Parathyroid adenoma (tissue), 2 donors: ENCODE measurements at regions not wholly inside any gene's neighbourhood (a gene's known extent, or its start where the extent isn't known, plus 50 kb on each side); places are given as distances from the start of the nearest gene placed in this dataset.
"Not testable (repeated sequence)": the region's sequence is repeated elsewhere in the genome, so short reads cannot be mapped to it uniquely, and the experiment has no call there.

Experiments used
- H2AFZ ChIP-seq: fragments of 300-600 bp; sonication (generic); one replicate; pipeline ENCODE4 v1.7.0; 2017; ENCODE audit warnings: antibody characterized with exemption, mild to moderate bottlenecking
- H3K27ac ChIP-seq: fragments of 300-600 bp; sonication (generic); one replicate; pipeline ENCODE4 v1.7.0; 2017
- H3K27me3 ChIP-seq: fragments of 300-600 bp; sonication (generic); one replicate; pipeline ENCODE4 v1.7.0; 2017; ENCODE audit warnings: low read length; ENCODE audit not compliant: control insufficient read depth, insufficient read depth
- H3K36me3 ChIP-seq: fragments of 300-600 bp; sonication (generic); one replicate; pipeline ENCODE4 v1.7.0; 2017; ENCODE audit warnings: low read length; ENCODE audit not compliant: control insufficient read depth, insufficient read depth
- H3K4me1 ChIP-seq: fragments of 300-600 bp; sonication (generic); one replicate; pipeline ENCODE4 v1.7.0; 2017; ENCODE audit warnings: control low read depth
- H3K4me2 ChIP-seq: fragments of 300-600 bp; sonication (generic); one replicate; pipeline ENCODE4 v1.7.0; 2017; ENCODE audit warnings: low read length
- H3K4me3 ChIP-seq: fragments of 300-600 bp; sonication (generic); one replicate; pipeline ENCODE4 v1.7.0; 2017; ENCODE audit warnings: low read depth, low read length
- H3K79me2 ChIP-seq: fragments of 300-600 bp; sonication (generic); one replicate; pipeline ENCODE4 v1.7.0; 2017; ENCODE audit warnings: control low read depth
- H3K9ac ChIP-seq: fragments of 300-600 bp; sonication (generic); one replicate; pipeline ENCODE4 v1.7.0; 2017; ENCODE audit warnings: mild to moderate bottlenecking
- H3K9me3 ChIP-seq: fragments of 300-600 bp; sonication (generic); one replicate; pipeline ENCODE4 v1.7.0; 2017; ENCODE audit warnings: low read length; ENCODE audit not compliant: control insufficient read depth
- donor health status: primary hyperparathyroidism.

DNA sequence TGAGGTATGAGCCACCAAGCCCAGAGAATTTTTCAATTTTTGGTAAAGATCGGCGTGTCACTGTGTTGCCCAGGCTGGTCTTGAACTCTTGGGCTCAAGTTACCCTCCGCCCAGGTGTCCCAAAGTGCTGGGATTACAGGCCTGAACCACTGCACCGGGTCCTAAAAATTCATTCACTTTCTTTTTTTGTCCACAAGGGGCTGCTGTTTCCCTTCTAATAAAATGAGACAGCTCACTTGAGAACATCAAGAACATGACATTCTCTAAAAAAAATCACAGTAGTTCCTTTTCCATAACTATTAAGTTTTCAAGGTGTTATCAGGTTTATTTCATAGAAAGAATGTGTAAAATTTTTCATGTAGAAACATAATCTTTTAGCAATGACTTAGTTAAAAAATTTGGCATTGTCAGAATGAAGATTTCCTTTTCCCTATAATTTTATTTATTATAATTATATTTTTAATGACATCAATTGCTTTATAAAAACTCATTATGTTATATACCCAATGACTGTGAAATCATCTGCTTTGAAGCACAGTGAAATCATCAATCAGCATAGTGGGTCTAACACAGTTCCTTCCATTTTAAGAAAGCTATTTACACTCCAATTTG is 1723.8 kb upstream of the DEFB115 start:
- H3K4me2 ChIP-seq, H3K4me1 ChIP-seq, H3K27me3 ChIP-seq, H3K27ac ChIP-seq, H3K36me3 ChIP-seq, H2AFZ ChIP-seq, H3K4me3 ChIP-seq, H3K9me3 ChIP-seq, H3K79me2 ChIP-seq, H3K9ac ChIP-seq: not testable (repeated sequence)

DNA sequence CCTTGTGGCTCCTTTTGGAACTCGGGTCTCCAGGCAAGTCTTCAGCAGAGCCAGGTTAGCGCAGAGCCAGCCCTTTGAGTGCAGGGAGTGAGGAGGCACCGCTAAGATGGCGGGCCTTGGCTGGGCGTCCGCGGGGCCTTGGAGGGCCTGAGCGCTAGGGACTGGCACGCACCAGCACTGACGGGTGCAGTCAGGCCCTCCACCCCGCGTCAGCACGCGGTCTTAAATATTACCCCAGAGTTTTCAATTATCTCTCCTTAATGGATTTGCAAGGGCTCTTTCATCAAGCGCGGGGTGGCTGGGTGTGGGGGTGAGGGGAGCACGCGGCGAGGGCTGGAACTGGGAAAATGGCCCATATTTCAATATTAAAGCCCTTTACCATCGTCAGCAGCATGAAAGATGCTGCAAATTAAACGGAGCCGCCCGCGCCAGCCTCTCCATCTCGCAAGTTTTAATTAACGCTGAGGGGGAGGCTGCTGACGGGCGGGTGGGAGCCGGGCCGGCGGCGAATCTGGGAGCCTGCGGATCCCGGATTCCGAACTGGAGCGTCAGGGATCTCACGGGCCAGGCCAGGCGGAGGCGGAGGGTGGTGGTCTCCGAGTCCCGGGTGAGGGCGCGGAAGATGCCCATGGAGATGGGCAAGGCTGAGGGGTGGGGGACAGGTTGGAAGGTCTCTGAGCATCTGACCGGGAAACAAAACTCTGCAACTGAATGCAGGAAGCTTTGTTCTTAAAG is 1690.4 kb upstream of the DEFB115 start:
- H3K9me3 ChIP-seq, H3K36me3 ChIP-seq, H3K4me3 ChIP-seq, H3K27ac ChIP-seq, H3K9ac ChIP-seq, H3K79me2 ChIP-seq, H3K27me3 ChIP-seq, H3K4me1 ChIP-seq, H2AFZ ChIP-seq, H3K4me2 ChIP-seq: not testable (repeated sequence)

DNA sequence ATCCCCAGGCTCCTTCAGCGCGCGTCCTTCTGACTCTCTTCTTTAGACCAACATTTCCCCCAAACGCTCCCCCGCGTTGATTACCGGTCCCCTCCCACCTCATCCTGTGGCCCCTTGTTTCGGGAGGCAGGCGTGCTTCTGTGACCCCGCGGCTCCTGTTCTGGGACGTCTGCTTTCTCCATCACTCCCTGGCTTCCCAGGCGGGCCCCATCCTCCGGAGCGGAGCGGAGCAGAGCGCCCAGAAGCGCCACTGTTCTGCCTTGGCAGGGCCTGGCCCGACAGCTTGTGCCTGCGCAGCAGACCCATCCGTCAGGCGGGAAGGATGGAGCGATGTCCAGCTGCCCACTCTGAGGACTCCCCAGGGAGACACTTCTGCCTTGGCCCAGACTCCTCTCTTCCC is 1689.8 kb upstream of the DEFB115 start:
- H3K9me3 ChIP-seq, H3K27ac ChIP-seq, H2AFZ ChIP-seq, H3K4me3 ChIP-seq, H3K4me1 ChIP-seq, H3K4me2 ChIP-seq, H3K79me2 ChIP-seq, H3K36me3 ChIP-seq, H3K27me3 ChIP-seq, H3K9ac ChIP-seq: not testable (repeated sequence)

DNA sequence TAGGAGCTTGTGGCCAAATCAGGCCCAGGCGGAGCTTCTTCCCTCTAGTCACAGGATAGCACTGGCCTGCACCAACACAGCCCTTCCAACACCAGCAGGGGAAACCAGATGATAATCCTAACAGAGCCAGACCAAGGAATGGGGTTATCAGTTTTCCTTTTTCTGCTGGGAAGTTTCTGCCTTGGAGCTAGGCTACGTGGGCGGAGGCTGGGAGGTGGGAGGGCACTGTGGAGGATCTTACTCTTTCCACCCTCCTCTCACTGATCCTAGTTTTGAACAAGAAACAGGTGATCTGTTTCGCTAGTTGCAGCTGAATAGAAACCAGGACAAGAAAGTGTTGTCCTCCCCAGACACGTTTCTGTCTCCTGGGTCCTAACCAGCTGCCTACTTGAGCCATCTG is 1687.3 kb upstream of the DEFB115 start:
- not testable (repeated sequence) for H3K79me2 ChIP-seq, H3K9me3 ChIP-seq, H3K27ac ChIP-seq, H3K9ac ChIP-seq, H3K4me2 ChIP-seq, H3K4me3 ChIP-seq, H3K27me3 ChIP-seq, H3K4me1 ChIP-seq, H3K36me3 ChIP-seq, H2AFZ ChIP-seq

DNA sequence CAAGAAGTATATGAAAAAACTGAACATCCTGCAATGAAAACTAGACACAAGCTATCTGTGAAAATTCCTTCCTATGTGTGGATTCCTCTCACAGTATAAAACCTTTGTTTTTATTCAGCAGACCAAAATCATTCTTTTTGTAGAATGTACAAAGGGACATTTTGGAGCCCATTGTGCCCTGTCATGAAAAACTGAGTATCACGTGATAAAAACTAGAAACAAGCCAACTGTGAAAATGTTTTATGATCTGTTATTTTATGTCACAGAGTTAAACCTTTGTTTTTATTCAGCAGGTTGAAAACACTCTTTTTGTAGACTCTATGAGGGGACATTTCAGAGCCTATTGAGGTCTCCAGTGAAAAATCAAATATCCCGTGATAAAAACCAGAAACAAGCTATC is 1667.9 kb upstream of the DEFB115 start:
- not testable (repeated sequence) for H3K79me2 ChIP-seq, H3K36me3 ChIP-seq, H2AFZ ChIP-seq, H3K27me3 ChIP-seq, H3K4me3 ChIP-seq, H3K4me2 ChIP-seq, H3K4me1 ChIP-seq, H3K27ac ChIP-seq, H3K9ac ChIP-seq, H3K9me3 ChIP-seq

DNA sequence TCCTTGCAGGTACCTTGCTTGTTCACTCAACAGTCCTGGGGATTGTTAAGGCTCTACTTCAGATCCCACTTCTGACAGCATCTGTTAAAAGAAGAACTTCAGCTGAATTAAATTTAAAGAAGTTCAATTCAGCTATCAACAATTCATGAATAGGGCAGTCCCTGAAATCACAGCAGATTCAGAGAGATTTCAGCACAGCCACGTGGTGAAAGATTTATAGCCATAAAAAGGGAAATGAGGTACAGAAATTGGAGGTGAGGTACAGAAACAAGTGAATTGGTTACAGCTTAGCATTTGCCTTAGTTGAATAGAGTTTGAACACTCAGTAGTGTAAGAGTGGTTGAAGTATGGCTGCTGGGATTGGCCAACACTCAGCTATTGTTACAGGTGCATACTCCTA is 1653.3 kb upstream of the DEFB115 start:
- H3K79me2 ChIP-seq, H3K4me2 ChIP-seq, H3K4me3 ChIP-seq, H3K9me3 ChIP-seq, H3K36me3 ChIP-seq, H3K4me1 ChIP-seq, H2AFZ ChIP-seq, H3K27ac ChIP-seq, H3K27me3 ChIP-seq, H3K9ac ChIP-seq: not testable (repeated sequence)

DNA sequence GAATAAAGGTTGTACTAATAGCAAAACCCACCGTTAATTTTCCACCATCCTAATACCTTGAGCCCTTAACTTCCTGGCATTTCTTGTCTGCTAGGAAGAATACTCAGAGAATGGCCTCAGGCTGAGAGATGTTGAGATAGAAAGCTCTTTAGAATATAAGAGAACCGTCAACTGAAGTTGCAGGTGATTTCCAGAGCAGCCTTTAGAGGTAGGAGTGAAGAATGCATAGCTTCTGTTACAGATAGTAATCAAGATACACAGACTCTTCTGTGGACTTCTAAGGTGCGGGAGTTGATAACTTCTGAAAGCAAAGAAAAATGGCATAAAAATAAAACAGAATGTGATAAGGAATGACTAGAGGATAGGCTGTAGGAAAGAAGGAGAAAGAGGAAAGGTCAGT is 1651.3 kb upstream of the DEFB115 start:
- H3K27me3 ChIP-seq, H3K79me2 ChIP-seq, H3K27ac ChIP-seq, H3K9ac ChIP-seq, H2AFZ ChIP-seq, H3K4me3 ChIP-seq, H3K4me1 ChIP-seq, H3K36me3 ChIP-seq, H3K9me3 ChIP-seq, H3K4me2 ChIP-seq: not testable (repeated sequence)

DNA sequence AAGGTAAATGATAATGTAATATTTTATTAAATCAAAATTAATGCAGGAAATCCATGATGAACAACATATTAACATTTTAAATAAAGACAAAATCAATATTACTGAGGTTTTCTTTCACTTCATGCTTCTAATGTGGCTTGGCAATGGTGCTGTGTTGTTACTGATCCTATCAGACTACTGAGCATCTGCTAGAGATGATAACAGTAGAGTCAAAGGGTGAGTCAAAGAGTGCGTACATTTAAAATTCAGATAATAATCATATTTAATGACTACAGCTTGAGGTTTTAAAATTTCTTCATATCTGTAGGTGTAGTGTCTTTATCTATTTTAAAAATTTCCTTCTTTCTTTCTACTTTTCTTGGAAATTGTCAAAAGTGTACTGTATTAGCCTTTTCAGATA is 1628.1 kb upstream of the DEFB115 start:
- not testable (repeated sequence) for H3K4me1 ChIP-seq, H3K27ac ChIP-seq, H3K36me3 ChIP-seq, H3K79me2 ChIP-seq, H3K4me3 ChIP-seq, H3K4me2 ChIP-seq, H2AFZ ChIP-seq, H3K27me3 ChIP-seq, H3K9ac ChIP-seq, H3K9me3 ChIP-seq
